SH-SY5Y (cell line): ENCODE measurements at regions not wholly inside any gene's neighbourhood (a gene's known extent, or its start where the extent isn't known, plus 50 kb on each side); places are given as distances from the start of the nearest gene placed in this dataset.

ENCODE experiments used
- GATA2 ChIP-seq: IDR thresholded peaks from 2 replicates; pipeline ENCODE4 v1.6.1; 2011; ENCODE audit warnings: mild to moderate bottlenecking, low read depth, low read length
- GATA3 ChIP-seq: IDR thresholded peaks from 2 replicates; pipeline ENCODE4 v1.6.1; 2011; ENCODE audit warnings: low read depth, mild to moderate bottlenecking, low read length, moderate library complexity

GRCh38 chr2:53347269-53347668, 420.3 kb upstream of the CHAC2 start:
- no peak for TF ChIP-seq GATA3
- no peak for TF ChIP-seq GATA2

- no peak for TF ChIP-seq GATA2
- TF ChIP-seq GATA3, result no peak
These were observed 425.4 kb upstream of the CHAC2 start for GRCh38 chr2:53342248-53342647.

- TF ChIP-seq GATA3 (no peak), GATA2 (no peak)
These were observed 433.0 kb upstream of the CHAC2 start for GRCh38 chr2:53334610-53335009.

- TF ChIP-seq GATA3 (no peak), GATA2 (no peak)
These were observed 435.9 kb upstream of the CHAC2 start for GRCh38 chr2:53331667-53332066.

DNA sequence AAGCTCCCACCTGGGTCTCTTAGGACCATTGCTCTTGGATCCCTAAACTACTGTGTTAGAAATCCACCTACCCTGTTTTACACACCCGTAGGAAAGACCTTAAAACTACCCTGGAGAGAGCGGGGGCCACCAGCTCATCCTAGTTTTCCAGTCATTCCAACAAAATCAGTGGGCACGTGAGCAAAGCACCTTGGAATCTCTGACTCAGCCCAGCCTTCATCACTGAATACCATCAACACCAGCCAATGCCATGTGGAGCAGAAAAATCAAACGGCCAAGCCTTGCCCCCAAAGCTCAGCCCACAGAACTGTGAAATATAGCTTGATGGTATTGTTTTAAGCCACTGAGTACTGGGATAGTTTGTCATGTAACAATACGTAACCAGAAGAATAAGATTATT, 449.7 kb upstream of the CHAC2 start:
- TF ChIP-seq GATA2 (no peak), GATA3 (no peak)

- TF ChIP-seq GATA2, result no peak
- TF ChIP-seq GATA3, result no peak
These were observed 452.5 kb upstream of the CHAC2 start for GRCh38 chr2:53315149-53315548.

GRCh38 chr2:53314718-53315117, 452.9 kb upstream of the CHAC2 start:
- TF ChIP-seq GATA3 (no peak), GATA2 (no peak)

DNA sequence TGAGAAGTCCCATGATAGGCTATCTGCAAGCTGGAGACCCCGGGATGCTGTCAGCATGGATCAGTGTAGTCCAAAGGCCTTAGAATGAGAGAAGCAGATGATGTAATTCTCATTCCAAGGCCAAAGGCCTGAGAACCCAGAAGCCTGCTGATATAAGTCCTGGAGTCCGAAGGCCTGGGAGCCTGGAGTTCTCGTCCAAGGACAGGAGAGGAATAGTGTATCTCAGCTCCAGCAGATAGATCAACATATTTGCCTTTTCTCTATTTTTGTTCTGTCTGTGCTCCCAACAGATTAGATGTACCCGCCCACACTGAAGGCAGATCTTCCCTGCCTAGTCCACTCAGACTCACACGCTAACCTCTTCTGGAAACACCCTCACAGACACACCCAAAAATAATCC, 454.9 kb upstream of the CHAC2 start:
- TF ChIP-seq GATA3, result no peak
- TF ChIP-seq GATA2, result no peak

GRCh38 chr2:53312181-53312580, 455.4 kb upstream of the CHAC2 start:
- TF ChIP-seq GATA3, result no peak
- no peak for TF ChIP-seq GATA2

GRCh38 chr2:53303012-53303578, 464.5 kb upstream of the CHAC2 start:
- TF ChIP-seq GATA3 (no peak), GATA2 (no peak)

GRCh38 chr2:53302455-53302854, 465.1 kb upstream of the CHAC2 start:
- TF ChIP-seq GATA3 (no peak), GATA2 (no peak)

DNA sequence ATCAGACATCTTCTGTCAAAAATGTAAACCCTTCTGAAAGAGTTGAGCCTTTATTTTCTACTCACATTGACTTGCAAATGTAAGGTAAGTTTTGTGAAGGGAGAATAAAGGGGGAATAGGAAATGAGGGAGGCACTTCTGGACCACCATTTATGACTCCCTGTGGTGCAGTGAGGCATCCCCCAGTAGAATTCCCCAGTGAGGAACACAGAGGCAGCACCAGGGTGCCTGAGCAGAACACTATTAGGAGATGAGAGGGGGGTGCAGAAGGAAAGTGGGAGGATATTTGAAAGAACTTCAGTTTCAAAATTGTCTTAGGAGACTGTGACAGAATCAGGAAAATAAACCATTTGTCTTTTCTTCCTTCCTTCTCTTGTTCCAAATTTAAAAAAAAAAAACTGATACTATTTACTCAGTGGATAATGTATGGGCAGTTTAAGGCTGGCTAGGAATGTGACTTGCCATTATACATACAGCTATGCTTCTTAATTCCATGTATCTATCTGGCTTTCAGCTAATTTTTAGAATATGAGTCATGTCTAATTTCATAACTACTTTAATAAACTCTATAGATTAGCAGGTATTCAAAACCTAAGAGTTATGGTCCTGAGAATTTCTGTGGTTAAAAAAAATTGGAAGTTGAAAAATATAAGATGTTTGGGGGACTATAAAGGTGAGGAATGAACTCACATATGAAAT, 478.1 kb upstream of the CHAC2 start:
- TF ChIP-seq GATA2 (no peak), GATA3 (no peak)

GRCh38 chr2:53286345-53286744, 481.3 kb upstream of the CHAC2 start:
- TF ChIP-seq GATA3, result no peak
- TF ChIP-seq GATA2, result no peak

DNA sequence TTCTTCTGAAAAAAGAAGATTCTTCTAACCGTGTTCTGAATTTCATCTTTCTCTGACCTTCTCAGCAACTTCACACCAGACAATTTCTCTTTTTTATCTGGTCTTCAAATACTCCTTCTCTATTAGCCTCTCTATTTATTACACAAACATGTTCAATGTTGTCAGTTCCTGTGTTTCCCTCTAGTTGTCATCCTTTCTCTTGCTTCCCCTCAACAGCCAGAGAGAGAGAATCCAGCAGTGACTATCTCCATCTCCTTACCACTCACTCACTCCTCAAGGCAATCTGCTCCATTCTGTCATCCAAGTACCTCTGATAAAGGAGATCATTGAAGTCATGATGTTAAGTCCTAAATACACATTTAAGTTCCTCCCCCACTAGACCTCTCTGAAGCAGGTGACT, 491.9 kb upstream of the CHAC2 start:
- TF ChIP-seq GATA2 (no peak), GATA3 (no peak)

GRCh38 chr2:53268626-53269025, 499.0 kb upstream of the CHAC2 start:
- TF ChIP-seq GATA2 (no peak), GATA3 (no peak)

GRCh38 chr2:53268086-53268485, 499.5 kb upstream of the CHAC2 start:
- TF ChIP-seq GATA2 (no peak), GATA3 (no peak)

GRCh38 chr2:53265544-53266299, 501.9 kb upstream of the CHAC2 start:
- TF ChIP-seq GATA3, result no peak
- TF ChIP-seq GATA2, result no peak
